PC-3 (cell line): ENCODE measurements at regions not wholly inside any gene's neighbourhood (a gene's known extent, or its start where the extent isn't known, plus 50 kb on each side); places are given as distances from the start of the nearest gene placed in this dataset.
"Not testable (repeated sequence)": the region's sequence is repeated elsewhere in the genome, so short reads cannot be mapped to it uniquely, and the experiment has no call there.

Experiments used
- ATAC-seq: fragments of 200-7000 bp; cut with Tn5 transposase; 2 replicates; pipeline ENCODE4 v1.9.1; 2020; ENCODE audit warnings: mild to moderate bottlenecking, moderate library complexity
- BruUV-seq: library from RNA; stranded (reverse); fragments of 400-500 nt; replicated peaks from 2 replicates; lab custom pipeline; 2021; lab: Mats Ljungman, UMichigan
- CTCF ChIA-PET: fragments of 300-600 bp; sonication (Branson Sonifier 250); formaldehyde crosslinking; loops from one replicate; lab custom pipeline; 2022; ENCODE audit warnings: antibody characterized with exemption; lab: Charles Lee
- POLR2A ChIA-PET: fragments of 300-600 bp; sonication (Branson Sonifier 250); formaldehyde crosslinking; loops from one replicate; lab custom pipeline; 2022; ENCODE audit warnings: antibody characterized with exemption; ENCODE audit not compliant: unreplicated experiment; lab: Charles Lee
- DNase-seq: peaks from one replicate; pipeline ENCODE4 v3.0.0-alpha.2; 2015
- H2AFZ ChIP-seq: fragments of 300-600 bp; sonication (generic); 2 replicates; pipeline ENCODE4 v1.6.0; 2016; ENCODE audit warnings: antibody characterized with exemption, low read length
- H3F3A ChIP-seq: fragments of 300-600 bp; sonication (generic); one replicate; pipeline ENCODE4 v1.6.0; 2017; ENCODE audit warnings: antibody characterized with exemption, low read length, control low read depth, mild to moderate bottlenecking; ENCODE audit not compliant: unreplicated experiment
- H3K27ac ChIP-seq: fragments of 300-600 bp; sonication (generic); 2 replicates; pipeline ENCODE4 v1.5.1; 2016; ENCODE audit warnings: mild to moderate bottlenecking, low read length
- H3K27me3 ChIP-seq: fragments of 300-600 bp; sonication (generic); 2 replicates; pipeline ENCODE4 v1.6.1; 2016; ENCODE audit warnings: low read length, mixed read lengths
- H3K36me3 ChIP-seq: fragments of 300-600 bp; sonication (generic); 2 replicates; pipeline ENCODE4 v1.6.1; 2016; ENCODE audit warnings: low read depth, mixed run types, low read length, mixed read lengths
- H3K4me1 ChIP-seq: fragments of 300-600 bp; sonication (generic); 2 replicates; pipeline ENCODE4 v1.5.1; 2016; ENCODE audit warnings: low read length; ENCODE audit not compliant: insufficient read depth
- H3K4me2 ChIP-seq: fragments of 300-600 bp; sonication (generic); 2 replicates; pipeline ENCODE4 v1.6.0; 2016; ENCODE audit warnings: low read length
- H3K4me3 ChIP-seq: fragments of 300-600 bp; sonication (generic); 2 replicates; pipeline ENCODE4 v1.5.1; 2016; ENCODE audit warnings: mild to moderate bottlenecking, low read length, mixed read lengths
- H3K79me2 ChIP-seq: fragments of 300-600 bp; sonication (generic); 2 replicates; pipeline ENCODE4 v1.6.1; 2017; ENCODE audit warnings: low read length, mixed read lengths
- H3K9ac ChIP-seq: fragments of 300-600 bp; sonication (generic); 2 replicates; pipeline ENCODE4 v1.6.0; 2016; ENCODE audit warnings: mild to moderate bottlenecking, low read length
- H3K9me2 ChIP-seq: fragments of 300-600 bp; sonication (generic); replicated peaks from 2 replicates; pipeline ENCODE4 v1.6.1; 2016; ENCODE audit warnings: mixed run types, low read length, mixed read lengths
- H3K9me3 ChIP-seq: fragments of 300-600 bp; sonication (generic); 2 replicates; pipeline ENCODE4 v1.6.1; 2016; ENCODE audit warnings: low read length, mixed read lengths
- H4K20me1 ChIP-seq: fragments of 300-600 bp; sonication (generic); 2 replicates; pipeline ENCODE4 v1.6.1; 2016; ENCODE audit warnings: low read length, mixed read lengths
- CTCF ChIP-seq: fragments of 300-600 bp; sonication (generic); conservative IDR thresholded peaks from 2 replicates; pipeline ENCODE4 v1.5.1; 2017; ENCODE audit warnings: antibody characterized with exemption, low read depth, mild to moderate bottlenecking, low read length
- EZH2 ChIP-seq: fragments of 300-600 bp; sonication (generic); IDR thresholded peaks from one replicate; pipeline ENCODE4 v1.6.1; 2017; ENCODE audit warnings: antibody characterized with exemption, mild to moderate bottlenecking, low read length; ENCODE audit not compliant: unreplicated experiment
- EZH2phosphoT487 ChIP-seq: fragments of 300-600 bp; sonication (generic); IDR thresholded peaks from 2 replicates; pipeline ENCODE4 v1.6.1; 2018; ENCODE audit warnings: mild to moderate bottlenecking, antibody characterized with exemption, low read length, borderline replicate concordance
- intact Hi-C: fragments of 100-400 bp; cut with micrococcal nuclease; formaldehyde crosslinking; loops from 2 replicates; pipeline ENCODE4 v1.9.0; 2023

DNA sequence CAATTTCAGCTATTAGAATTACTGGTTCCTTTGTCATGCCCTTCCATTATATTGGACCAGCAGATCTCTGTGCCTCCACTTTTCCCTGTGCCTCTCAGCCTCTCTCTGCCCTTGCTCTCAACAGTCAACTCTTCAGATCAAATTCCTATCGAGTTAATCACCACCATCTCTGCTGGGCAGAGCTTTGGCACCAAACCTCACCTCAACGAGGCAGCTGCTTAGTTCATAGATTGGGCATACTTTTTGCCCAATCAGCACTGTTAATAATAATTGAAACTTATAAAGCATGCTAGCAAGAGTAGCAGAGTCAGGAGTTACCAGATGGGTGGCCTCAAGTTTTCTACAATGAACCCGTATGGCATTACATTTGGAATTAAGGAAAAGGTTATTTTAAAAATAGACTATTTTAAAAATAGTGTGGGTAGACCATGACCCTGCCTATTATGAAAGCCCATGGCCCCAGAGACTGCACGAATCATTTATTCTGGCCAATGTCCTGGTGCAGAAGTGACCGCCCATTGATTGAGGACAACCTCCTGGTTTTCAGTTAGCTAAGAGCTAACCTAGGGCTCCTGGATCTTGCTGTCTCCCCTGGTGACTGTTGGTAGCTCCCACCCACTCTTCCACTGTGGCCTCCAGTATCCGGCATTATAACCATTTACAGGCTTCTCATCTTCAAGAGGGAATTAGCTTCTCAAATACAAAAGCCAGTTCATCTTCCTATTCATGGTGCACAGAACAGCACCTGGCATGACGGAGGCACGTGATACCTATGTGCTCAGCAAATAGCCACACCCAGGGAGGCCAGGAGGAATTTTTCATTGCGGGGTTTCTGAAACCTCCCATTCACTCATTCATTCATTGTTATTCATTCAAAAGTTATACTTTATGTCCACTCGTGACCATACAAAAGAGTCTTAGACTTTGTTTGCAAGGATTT, 265.4 kb downstream of the INHBA start:
- no peaks in the 10 kb centered on the region for H3K27me3 ChIP-seq
- POLR2A ChIA-PET: interaction anchor here (0.6 kb wide), 1 partner anchor 248 kb away, joined by 3 read pairs; no protein-coding TSS in a partner anchor
- BruUV-seq: no TSS peak
- peak overlapping the region; percentile 20; the same call in 1 of the 2 replicates for H3K4me2 ChIP-seq
- no peaks in the 10 kb centered on the region for H3K36me3 ChIP-seq
- H3K79me2 ChIP-seq: no peaks in the 10 kb centered on the region
- no peaks in the 10 kb centered on the region for H3K9me2 ChIP-seq
- no peak overlapping the region for H2AFZ ChIP-seq
- ATAC-seq: peak; percentile 79; the same call in 1 of the 2 replicates
- H4K20me1 ChIP-seq: no peaks in the 10 kb centered on the region
- H3K4me1 ChIP-seq: peaks cover 16% of the 10 kb centered on the region
- CTCF ChIA-PET: no interaction called here
- TF ChIP-seq EZH2phosphoT487: no peak
- no peak for TF ChIP-seq EZH2
- TF ChIP-seq CTCF: no peak
- intact Hi-C loops: no loop called here
- H3K4me3 ChIP-seq: no peak overlapping the region
- no peak overlapping the region for H3K27ac ChIP-seq
- no peaks in the 10 kb centered on the region for H3K9me3 ChIP-seq
- H3F3A ChIP-seq: no peaks in the 10 kb centered on the region
- no peak overlapping the region for H3K9ac ChIP-seq
- DNase-seq: peak; percentile 78

DNA sequence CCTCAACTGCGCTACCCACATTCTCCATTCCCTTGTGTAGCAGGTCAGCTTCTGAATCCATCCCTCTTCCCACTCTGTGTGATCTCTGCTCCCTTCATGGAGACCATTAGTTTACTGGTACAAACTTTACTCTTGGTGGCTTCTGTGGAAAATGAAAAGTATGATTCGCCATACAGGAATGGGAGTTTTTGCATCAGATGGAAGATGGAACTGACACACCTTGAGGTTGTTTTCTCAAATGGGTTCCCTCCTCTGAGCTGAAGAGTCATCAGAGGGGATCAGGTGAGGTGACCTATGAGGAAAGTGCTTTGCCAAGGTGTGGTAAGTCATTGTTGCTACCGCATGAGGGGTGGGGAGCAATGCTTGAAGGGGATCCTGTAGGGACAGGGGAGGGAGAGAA, 266.8 kb downstream of the INHBA start:
- no peaks in the 10 kb centered on the region for H3K9me3 ChIP-seq
- H3K9me2 ChIP-seq: no peaks in the 10 kb centered on the region
- no peaks in the 10 kb centered on the region for H3F3A ChIP-seq
- ATAC-seq: peak; percentile 20; the same call in 1 of the 2 replicates
- intact Hi-C loops: no loop called here
- H3K4me1 ChIP-seq: peaks cover 16% of the 10 kb centered on the region
- no peaks in the 10 kb centered on the region for H3K79me2 ChIP-seq
- H3K36me3 ChIP-seq: no peaks in the 10 kb centered on the region
- H3K4me2 ChIP-seq: no peak overlapping the region
- peak; percentile 63 for DNase-seq
- POLR2A ChIA-PET: no interaction called here
- H3K4me3 ChIP-seq: no peak overlapping the region
- no peaks in the 10 kb centered on the region for H3K27me3 ChIP-seq
- H4K20me1 ChIP-seq: no peaks in the 10 kb centered on the region
- CTCF ChIA-PET: no interaction called here
- H3K27ac ChIP-seq: no peak overlapping the region
- no peak overlapping the region for H3K9ac ChIP-seq
- BruUV-seq: no TSS peak
- no peak overlapping the region for H2AFZ ChIP-seq
- no peak for TF ChIP-seq CTCF
- no peak for TF ChIP-seq EZH2
- no peak for TF ChIP-seq EZH2phosphoT487

- H3K4me1 ChIP-seq: peaks cover 16% of the 10 kb centered on the region
- intact Hi-C loops, H4K20me1 ChIP-seq, H3K9me2 ChIP-seq, H3K27ac ChIP-seq, BruUV-seq, DNase-seq, ATAC-seq, H3K4me3 ChIP-seq, CTCF ChIA-PET, H3K27me3 ChIP-seq, H3F3A ChIP-seq, H3K4me2 ChIP-seq, H3K9ac ChIP-seq, H3K36me3 ChIP-seq, H2AFZ ChIP-seq, H3K9me3 ChIP-seq, POLR2A ChIA-PET, H3K79me2 ChIP-seq: not testable (repeated sequence)
These were observed 267.9 kb downstream of the INHBA start for GRCh38 chr7:41435020-41435419.
